Body of pancreas (tissue), 4 donors: ENCODE measurements at regions not wholly inside any gene's neighbourhood (a gene's known extent, or its start where the extent isn't known, plus 50 kb on each side); places are given as distances from the start of the nearest gene placed in this dataset.

ENCODE experiments used
- CTCF ChIP-seq, 7 experiments: fragments of 450-650 bp in 4 of 7; fragments of 200-600 bp in 3 of 7; sonication (generic) in 3 of 7; IDR thresholded peaks; one replicate each; pipeline ENCODE4 v1.5.1; 2016 to 2019; ENCODE audit warnings: antibody characterized with exemption in 7 of 7
- POLR2A ChIP-seq, 3 donors: fragments of 450-650 bp; IDR thresholded peaks; one replicate each; pipeline ENCODE4 v1.6.1; 2016; ENCODE audit warnings: antibody characterized with exemption in 3 of 3, mild to moderate bottlenecking in 2 of 3

DNA sequence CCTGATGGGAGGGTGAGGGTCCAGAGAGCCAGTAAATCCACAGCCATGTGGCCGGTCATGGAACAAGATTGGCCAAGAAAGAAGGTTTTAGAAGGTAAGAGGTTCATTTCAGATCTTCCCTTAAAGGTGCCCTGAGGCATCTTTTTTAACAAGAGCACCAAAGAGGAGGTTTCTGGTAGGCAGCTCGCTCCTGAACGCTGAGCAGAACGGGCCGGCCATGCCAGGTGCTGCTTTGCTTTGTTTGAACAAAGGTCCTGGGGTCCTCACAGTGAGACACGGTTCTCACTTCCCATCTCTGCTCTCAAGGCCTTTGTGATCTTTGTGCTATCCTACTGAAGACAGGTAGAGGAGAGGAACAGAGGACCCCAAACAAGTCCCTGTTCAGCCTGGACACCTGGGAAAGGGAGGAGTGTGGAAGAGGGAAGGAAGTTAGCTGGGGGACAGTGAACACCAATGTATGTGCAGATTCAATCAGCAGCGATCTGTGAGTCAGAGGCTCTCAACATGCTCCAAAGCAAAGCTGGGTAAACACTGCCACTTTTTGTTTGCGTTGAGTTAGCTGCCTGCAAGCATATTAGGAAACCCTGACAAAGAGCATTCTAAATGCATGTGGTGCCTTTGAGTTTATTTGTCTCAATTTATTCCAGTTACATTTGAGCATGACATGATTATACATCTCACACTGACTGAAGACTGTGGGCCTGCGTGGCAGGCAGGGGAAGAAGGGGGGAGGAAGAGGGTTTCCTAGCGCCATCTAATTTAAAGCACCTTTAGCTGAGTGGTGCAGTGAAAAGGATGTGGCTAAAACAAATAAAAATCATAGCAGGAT, 102.4 kb downstream of the ASB1 start:
- TF ChIP-seq CTCF (IDR thresholded peaks at IDR 0.05) (peak in 1 of 7 experiments; percentile 7), POLR2A (IDR thresholded peaks at IDR 0.05) (no peak)
